Testis (tissue), 2 donors: ENCODE measurements at regions not wholly inside any gene's neighbourhood (a gene's known extent, or its start where the extent isn't known, plus 50 kb on each side); places are given as distances from the start of the nearest gene placed in this dataset.

Experiments
- CTCF ChIP-seq, 3 experiments: fragments of 450-650 bp in 2 of 3; fragments of 200-600 bp in 1 of 3; sonication (generic) in 1 of 3; IDR thresholded peaks; one replicate each; pipeline ENCODE4 v1.5.1; 2016 to 2019; ENCODE audit warnings: antibody characterized with exemption in 3 of 3, mild to moderate bottlenecking in 2 of 3, moderate library complexity in 1 of 3
- POLR2A ChIP-seq: fragments of 450-650 bp; IDR thresholded peaks from one replicate; pipeline ENCODE4 v1.6.1; 2017; ENCODE audit warnings: antibody characterized with exemption, mild to moderate bottlenecking, moderate library complexity

GRCh38 chr6:40165036-40165709, 230.9 kb upstream of the MOCS1 start:
- no peak for TF ChIP-seq CTCF (IDR thresholded peaks at IDR 0.05)
- TF ChIP-seq POLR2A = no peak
